Stimulated activated naive CD4-positive, alpha-beta T cell treated with Interleukin-2 at 50 U/mL for 16 hours (primary cell): ENCODE measurements at regions not wholly inside any gene's neighbourhood (a gene's known extent, or its start where the extent isn't known, plus 50 kb on each side); places are given as distances from the start of the nearest gene placed in this dataset.
"Not testable (repeated sequence)": the region's sequence is repeated elsewhere in the genome, so short reads cannot be mapped to it uniquely, and the experiment has no call there.

Experiments
- DNase-seq: peaks from one replicate; lab custom pipeline; 2025; lab: John Stamatoyannopoulos, UW

DNA sequence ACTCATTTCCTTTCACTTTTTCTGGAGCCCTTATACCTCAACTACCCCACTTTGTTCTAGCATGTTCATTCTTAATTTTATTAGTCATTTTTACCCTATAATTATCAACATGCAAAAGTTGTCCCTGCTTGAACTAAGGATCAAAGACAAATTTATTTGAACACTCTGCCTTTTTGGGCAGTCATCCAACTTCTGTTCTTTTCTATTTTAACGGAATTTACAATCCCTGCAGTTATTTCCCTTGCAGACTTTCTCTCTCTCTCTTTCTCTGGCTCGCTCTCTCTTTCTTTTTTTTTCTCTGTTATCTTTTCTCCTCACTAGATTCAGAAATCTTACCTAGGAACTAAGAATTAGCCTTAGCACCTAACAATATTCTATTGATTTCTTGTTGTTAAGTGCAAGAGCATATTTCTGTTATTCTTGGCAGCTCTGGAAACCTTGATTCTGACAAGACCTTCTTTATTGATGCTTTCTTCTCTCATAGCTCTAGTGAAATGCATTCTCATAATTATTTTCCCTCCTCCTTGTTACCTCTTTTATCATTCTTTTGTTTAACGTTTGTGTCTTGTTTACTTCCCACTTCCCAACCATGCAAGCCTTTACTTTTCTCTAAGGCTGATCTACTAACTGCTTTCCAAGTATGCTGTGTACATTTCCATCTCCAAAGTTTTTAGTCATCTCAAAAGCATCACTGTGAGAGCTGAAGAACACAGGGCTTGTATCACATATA, 951.6 kb downstream of the DIPK2A start:
- no peak for DNase-seq

DNA sequence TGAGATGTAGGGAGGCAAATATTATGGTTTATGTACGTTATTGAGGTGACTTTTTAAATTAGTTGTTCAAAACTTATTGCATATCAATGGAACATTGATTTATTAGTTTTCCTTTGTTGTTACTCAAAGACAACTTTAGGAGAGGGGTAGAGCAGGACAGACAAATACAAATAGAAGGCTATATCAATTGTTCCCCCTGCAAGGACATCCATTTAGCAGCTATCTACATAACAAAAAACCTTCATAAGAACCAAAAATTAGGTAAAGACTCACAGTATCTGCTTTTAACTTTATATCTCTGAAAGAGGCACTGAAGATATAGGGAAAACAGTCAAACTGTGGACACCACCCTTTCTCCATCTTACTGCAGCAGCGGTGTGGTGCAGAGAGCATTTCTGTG, 958.8 kb downstream of the DIPK2A start:
- no peak for DNase-seq

DNA sequence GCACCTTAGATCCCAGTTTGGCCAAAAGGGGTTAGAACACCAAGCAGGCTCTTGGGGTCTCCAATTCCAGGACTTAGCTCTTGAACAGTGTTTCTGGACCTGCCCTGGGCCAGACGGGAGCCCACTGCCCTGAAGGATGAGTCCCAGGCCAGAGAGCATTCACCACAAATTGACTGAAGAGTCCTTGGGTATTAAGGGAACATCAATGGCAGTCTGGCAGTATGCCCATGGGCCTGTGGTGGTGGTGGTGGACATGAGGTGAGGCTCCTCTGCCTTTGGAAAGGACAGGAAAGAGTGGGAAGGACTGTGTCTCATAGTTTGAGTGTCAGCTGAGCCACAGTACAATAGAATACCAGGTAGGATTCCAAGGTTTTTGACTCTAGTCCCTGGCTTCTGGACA, 960.0 kb downstream of the DIPK2A start:
- no peak for DNase-seq

DNA sequence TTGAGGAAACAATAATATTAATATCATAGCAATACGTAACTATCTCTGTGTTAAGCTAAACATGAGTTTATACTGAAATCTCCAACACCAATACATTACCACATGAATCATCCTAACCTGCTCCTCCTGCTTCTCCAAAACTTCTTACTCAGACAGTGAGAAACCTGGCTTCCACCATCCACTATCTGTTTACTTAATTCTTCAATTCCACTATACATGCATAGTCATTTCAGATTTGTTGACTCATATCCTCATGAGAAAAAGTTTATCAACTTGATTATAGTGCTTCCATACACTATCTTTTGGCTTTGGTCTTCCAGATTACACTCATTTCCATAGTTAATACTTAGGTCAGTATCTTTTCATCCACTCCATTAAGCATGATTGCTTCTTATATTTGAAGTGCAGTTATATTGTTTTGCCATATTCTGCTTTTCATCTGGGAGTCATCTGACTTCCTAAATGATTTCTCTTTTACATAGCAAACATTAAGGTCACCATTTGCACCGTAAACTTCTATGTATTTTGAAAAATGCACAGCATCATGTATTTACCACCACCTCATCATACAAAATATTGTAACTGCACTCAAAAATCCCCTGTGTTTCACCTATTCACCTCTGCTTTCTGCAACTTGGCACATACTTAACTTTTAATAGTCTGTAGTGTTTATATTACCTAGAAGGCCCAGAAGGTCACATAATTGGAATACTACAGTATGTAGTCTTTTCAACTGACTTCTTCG, 970.6 kb downstream of the DIPK2A start:
- DNase-seq, result no peak

DNA sequence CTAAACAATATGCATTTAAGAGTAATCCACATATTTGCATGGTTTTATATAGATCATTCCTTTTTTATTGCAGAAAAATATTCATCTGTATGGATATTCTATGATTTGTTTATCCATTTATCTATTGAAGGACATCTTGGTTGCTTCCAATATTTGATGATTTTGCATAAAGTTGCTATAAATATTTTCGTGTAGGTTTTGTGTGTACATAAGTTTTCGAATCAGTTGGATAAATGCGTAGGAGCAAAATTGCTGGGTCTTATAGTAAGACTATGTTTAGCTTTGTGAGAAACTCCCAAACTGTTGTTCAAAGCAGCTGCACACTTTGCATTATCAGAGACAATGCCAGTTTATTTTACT, 971.2 kb downstream of the DIPK2A start:
- DNase-seq, result no peak

DNA sequence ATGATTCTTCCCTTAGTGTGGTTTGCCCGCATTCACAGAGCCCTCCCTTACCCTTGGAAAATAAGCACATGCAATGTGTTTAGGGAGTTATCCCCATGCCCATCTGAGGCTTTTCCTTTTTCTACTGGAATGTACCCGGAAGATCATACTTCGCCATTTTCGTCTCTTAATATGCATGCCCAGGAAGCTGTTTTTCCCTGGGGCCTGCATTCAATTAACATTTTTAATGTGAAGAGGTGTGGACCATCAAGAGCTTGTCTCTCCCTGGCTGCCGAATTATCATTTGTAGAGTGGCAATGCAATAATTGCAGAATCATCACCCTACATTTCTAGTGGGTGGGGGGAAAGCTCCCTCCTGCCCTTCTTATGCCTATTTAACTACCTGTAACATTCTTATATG, 976.3 kb downstream of the DIPK2A start:
- no peak for DNase-seq

DNA sequence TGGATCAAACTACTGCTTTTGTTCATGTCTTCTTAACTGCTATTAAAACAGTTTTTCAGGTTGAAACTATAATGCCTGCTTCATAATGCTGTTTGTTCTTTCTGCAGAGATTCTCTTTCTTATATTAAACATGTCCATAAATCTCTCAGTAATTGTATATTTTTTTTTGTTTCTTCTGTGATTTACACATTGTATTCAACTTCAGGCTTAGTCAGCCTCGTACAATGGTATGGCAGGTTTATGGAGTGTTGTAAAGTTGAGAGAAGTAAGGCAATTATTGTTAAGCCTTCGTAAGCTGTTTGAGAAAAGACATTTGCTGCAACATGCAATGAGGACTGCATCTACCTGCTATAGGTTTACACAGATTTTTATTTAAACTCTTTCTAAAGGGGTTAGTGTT, 977.1 kb downstream of the DIPK2A start:
- DNase-seq, result no peak

DNA sequence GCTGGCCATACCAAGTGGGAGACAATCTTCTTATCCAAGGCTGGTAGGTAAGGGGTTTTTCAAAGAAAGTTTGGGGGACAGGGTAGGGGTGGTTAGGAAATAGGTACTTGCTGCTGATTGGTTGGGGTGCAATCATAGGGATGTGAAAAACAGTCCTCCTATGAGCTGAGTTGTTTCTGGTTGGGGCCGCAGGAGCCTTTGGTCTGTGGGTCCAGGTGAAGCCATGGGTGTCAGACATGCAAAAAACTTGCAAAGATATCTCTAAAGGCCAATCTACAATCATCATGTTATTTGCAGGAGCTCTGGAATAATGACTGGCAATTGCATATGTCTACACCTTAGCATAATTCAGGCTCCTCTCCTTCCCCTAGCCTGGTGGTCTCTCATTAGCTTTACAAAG, 982.3 kb downstream of the DIPK2A start:
- DNase-seq, result no peak

DNA sequence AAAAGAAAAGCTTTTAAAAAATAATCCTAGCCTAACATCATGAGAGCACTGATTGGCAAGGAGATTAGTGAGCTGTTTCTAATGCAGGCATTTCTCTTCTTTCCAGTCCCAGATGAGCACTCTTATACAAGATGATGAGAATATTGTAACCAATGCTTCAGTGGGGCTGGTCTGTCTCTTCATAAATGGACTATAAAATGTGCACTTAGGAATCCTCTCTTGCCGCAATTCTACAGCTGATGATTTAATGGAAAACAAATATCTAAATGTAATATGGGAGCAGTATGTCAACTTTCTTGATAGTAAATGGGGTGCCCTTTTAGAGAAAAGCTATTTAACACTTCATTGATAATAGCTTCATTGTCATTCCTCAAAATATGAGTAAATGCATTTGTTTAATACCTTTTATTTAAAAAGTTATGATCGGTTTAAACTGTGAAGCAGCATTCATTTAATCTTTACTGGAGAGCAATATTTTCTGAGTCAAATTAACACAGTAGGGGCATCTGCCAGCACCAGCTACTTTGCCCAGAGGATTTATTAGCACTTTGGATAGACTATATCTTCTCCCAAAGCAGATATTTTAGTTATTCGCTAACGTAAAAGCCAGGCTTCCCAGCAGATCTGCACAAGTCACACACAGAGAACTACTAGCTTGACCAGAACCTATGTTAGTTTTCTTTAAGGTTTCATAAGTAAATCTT, 985.9 kb downstream of the DIPK2A start:
- DNase-seq, result no peak

DNA sequence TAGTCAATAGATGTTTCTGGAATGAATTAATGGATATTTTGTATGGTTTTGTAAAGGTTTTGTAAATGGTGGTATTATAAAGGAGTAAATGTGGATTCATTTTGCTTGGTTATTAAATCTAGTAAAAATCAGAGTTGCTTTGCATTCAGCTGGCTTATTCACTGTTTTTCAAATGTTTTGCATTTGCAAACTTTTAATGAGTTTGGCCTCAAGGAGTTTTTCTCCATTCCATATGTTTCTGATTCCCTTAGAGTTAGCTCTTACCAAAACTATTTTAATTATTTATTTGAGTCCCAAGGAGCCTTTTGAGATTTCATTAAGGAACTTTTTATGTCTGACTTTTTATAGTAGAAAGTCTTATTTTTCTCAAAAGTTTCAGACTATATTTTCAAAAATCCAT, 992.2 kb downstream of the DIPK2A start:
- DNase-seq, result no peak

DNA sequence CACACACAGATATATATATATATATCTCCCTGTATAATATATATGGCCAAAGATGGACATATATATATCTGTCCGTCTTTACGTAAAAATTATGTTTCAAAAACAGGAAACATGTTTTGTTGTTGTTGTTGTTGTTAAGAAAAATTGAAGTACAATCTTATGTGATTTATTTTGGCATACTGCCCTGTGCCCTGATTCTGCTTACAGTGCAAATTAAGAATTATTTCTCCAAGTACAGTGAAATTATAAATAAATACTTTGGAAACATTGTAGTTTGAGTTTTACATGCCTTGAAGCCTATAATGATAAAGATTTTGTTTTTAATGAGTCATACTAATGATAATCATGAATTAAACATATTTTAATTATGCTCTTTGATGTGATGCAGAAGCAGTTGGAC, 994.9 kb downstream of the DIPK2A start:
- no peak for DNase-seq

DNA sequence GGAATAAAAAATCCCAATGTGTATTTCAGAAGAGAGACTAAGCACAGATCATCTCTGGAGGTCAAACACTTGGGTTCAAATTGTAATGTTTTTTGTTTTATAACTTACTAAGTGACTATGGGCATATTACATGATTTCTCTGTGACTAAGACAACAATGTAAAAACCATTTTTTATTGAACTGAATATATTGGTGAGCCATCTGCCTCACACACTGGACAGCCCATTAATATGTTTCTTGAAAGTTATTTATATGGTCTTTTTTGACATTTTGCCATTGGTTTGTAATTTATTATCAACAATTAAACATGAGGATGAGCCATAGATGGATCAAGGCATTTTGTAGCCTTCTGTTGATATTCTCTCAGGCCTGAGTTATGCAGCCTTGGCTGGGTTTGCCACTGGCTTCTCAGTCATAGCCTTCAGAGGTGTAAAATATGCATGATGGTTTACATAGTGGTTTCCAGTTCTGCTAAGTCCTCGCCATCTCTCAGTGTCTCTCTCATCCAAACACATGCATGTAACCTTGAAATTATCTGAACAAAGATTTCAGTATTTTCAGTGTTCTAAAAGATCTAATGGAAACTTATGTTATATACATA, 997.2 kb downstream of the DIPK2A start:
- DNase-seq, result no peak

DNA sequence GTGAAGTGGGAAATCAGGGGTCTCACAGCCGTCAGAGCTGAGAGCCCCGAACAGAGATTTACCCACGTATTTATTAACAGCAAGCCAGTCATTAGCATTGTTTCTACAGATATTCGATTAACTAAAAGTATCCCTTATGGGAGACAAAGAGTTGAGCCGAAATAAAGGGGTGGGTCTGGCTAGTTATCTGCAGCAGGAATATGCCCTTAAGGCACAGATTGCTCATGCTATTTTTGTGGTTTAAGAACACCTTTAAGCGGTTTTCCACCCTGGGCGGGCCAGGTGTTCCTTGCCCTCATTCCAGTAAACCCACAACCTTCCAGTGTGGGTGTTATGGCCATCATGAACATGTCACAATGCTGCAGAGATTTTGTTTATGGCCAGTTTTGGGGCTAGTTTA, 1012.9 kb downstream of the DIPK2A start:
- not testable (repeated sequence) for DNase-seq

DNA sequence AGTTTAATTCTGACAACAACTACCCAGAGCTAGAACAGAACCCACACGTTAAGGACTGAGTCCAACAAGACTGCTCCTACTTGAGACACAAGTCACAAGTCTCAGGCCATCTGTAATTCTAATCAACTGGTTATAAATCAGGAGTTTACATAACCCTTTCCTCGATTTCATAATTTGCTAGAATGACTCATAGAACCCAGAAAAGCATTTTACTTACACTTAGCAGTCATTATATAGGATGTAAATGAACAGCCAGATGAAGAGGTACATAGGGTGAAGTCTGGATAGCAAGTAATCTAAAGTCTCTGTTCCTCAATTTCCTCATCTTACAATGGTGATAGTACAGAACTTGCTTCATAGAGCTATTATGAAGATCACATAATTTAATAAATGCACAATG, 1018.2 kb downstream of the DIPK2A start:
- no peak for DNase-seq

DNA sequence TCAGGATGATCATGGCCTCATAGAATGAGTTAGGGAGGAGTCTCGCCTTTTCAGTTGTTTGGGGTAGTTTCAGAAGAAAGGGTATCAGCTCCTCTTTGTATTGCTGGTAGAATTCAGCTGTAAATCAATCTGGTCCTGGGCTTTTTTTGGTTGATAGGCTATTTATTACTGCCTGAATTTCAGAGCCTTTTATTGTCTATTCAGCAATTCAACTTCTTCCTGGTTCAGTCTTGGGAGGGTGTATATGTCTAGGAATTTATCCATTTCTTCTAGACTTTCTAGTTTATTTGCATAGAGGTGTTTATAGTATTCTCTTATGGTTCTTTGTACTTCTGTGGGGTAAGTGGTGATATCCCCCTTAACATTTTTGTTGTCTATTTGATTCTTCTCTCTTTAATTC, 1024.2 kb downstream of the DIPK2A start:
- no peak for DNase-seq

DNA sequence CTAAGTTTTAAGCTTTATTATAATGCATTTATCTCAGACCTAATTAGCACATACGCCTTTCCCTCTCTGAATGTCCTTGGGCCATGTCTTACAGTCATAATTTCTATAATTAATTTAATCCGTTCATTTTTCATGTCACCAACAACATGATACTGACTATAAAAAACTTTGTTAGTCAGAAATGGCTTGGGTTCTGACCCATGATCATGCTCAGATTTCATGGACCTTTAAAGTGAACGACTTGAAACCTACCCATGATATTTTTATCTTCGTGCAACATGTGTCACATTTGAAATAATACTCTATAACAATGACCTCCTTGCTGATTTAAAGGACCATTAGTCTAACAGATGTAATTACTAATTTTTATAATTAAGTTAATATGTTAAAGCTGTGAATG, 1033.8 kb downstream of the DIPK2A start:
- DNase-seq, result no peak

DNA sequence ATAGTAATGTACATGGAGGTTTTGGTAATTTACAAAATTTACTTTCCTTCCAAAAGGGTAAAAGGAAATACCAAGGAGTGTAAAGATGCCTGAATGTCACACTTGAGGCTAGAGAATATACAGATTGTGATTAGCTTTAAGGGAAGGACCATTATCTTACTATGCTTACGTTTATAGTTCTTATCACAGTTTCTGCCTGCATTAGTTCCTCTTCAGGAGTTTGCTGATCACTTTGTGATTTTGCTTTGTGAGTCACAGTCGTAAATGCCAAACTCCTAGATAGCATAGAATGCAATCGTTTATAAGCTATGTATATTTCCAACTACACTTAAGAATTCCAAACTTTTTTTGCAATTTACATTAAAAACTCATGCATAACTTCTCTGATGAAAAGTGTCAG, 1034.6 kb downstream of the DIPK2A start:
- DNase-seq, result no peak

DNA sequence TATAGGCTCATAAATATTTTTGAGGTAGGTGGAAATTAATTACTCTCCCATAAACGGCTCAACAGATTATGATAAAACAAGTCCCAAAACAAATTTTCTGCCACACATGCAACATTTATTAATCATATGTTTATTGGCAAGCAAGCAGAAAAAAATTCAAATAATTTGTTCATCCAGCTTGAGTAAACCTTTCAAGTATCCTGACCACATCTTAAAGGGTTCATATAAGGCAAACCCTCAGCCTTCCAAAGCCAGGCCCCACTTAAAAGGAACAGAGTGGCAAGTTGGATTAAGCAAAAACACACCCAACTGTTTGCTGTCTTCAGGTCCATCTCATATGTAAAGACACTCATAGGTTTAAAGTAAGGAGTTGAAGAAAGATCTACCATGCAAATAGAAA, 1042.3 kb downstream of the DIPK2A start:
- no peak for DNase-seq

DNA sequence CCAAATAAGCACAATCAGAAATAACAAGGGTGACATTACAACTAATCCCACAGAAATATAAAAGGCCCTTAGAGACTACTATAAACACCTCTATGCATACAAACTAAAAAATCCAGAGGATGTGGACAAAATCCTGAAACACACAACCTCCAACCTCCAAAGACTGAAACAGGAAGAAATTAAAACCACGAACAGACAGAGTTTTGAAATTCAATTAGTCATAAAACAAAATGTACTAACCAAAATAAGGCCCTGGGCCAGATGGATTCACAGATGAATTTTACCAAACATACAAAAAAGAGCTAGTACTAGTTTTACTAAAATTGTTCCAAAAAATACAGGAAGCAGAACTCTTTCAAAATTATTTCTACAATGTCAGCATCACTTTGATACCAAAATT, 1043.6 kb downstream of the DIPK2A start:
- DNase-seq, result no peak

DNA sequence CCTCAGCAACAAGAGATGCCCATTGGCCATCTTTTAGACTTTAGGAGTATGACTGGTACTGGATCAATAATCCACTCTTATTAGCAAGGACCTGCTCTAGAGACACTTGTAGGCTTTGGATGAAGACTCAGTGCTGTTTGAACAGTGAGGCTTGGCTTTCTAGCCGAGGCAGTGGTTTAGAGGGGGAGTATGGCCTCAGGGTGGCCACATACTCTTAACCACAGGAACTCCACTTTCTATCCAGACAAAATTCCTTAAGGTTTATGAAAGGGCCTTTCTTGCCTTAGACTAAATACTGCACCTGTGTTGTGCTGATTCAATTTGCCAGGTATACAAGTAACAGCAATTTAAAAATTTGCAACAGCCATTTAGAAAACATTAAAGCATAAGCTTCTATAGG, 1046.3 kb downstream of the DIPK2A start:
- no peak for DNase-seq

DNA sequence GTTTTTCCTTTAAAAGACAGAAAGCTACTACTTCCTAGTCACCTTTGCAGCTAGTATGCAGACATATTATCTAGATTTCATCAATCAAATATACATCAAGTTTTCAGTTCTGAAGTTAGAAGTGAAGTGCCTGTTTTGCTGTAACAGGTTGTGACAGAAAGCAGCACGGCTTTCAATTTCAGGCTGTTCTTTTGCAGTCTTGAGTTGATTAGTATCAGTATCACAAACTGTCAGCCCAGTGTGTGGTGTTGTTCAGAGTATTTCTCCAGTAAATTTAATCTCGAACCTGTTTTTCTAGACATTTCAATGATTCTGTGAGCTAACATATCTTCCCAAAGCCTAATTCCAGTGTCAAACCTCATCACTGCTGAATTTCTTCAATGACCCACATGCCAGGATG, 1050.8 kb downstream of the DIPK2A start:
- no peak for DNase-seq

DNA sequence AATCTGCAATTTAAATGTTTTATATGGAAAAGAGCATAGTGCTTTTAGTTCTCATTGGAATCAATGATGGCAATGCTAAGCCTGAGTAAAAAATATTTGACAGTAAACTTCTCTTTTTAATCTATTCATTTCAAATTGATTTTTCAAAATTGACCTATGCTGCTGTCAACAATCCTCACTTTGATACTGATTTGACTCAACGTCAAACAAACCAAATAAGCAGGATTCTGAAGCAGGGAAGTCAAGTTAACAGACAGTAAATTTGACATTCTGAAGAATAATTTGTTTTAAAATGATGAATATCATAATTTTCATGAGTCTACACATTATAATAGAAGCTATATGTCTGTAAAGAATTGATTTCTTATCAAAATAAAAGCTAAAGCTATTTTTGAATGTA, 1053.1 kb downstream of the DIPK2A start:
- DNase-seq, result no peak

DNA sequence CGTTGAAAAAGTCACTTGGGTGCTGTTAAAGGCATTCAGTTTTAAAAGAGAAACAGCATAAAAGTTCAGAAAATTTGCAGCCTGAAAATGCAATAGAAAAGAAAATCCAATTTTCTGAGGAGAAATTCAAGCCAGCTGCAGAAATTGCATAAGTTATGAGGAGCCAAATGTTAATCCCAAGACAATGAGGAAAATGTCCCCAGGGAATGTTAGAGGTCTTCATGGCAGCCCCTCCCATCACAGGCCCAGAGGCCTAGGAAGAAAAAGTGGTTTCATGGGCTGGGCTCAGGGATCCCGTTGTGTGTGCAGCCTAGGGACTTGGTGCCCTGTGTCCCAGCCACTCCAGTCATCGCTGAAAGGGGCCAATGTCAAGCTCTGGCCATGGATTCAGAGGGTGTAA, 1055.6 kb downstream of the DIPK2A start:
- DNase-seq, result not testable (repeated sequence)
